ENCODE measurements at regions not wholly inside any gene's neighbourhood (a gene's known extent, or its start where the extent isn't known, plus 50 kb on each side); places are given as distances from the start of the nearest gene placed in this dataset.

- TF ChIP-seq POLR2AphosphoS5 (IDR thresholded peaks at IDR 0.05; ENCODE audit: borderline replicate concordance, low read depth, low read length) (no peak), EZH2 (IDR thresholded peaks at IDR 0.05) (no peak), FOXP2 (optimal IDR thresholded peaks at IDR 0.05; ENCODE audit: control extremely low read depth, extremely low read length, insufficient read depth) (no peak)
Measured at GRCh38 chr3:178182337-178182779, 353.9 kb upstream of the KCNMB2 start.

All from SK-N-MC (cell line).